HEK293T (cell line): ENCODE measurements at regions not wholly inside any gene's neighbourhood (a gene's known extent, or its start where the extent isn't known, plus 50 kb on each side); places are given as distances from the start of the nearest gene placed in this dataset.

Source experiments
- ARNT ChIP-seq: fragments of 450-650 bp; IDR thresholded peaks from 2 replicates; pipeline ENCODE4 v1.6.1; 2017; ENCODE audit warnings: mild to moderate bottlenecking
- BHLHE40 ChIP-seq: fragments of 450-650 bp; IDR thresholded peaks from 2 replicates; pipeline ENCODE4 v1.6.1; 2016; ENCODE audit warnings: mild to moderate bottlenecking, moderate library complexity, borderline replicate concordance
- ELF4 ChIP-seq: fragments of 450-650 bp; IDR thresholded peaks from 2 replicates; pipeline ENCODE4 v1.6.1; 2017; ENCODE audit warnings: antibody characterized with exemption
- HDGF ChIP-seq: fragments of 450-650 bp; IDR thresholded peaks from 2 replicates; pipeline ENCODE4 v1.6.1; 2017; ENCODE audit warnings: antibody characterized with exemption, borderline replicate concordance
- L3MBTL2 ChIP-seq: fragments of 450-650 bp; conservative IDR thresholded peaks from 2 replicates; pipeline ENCODE4 v1.6.1; 2016; ENCODE audit warnings: mild to moderate bottlenecking
- LEF1 ChIP-seq: fragments of 450-650 bp; IDR thresholded peaks from 2 replicates; pipeline ENCODE4 v1.6.1; 2017; ENCODE audit warnings: mild to moderate bottlenecking, borderline replicate concordance
- NFRKB ChIP-seq: fragments of 450-650 bp; IDR thresholded peaks from 2 replicates; pipeline ENCODE4 v1.6.1; 2016; ENCODE audit warnings: mild to moderate bottlenecking, moderate library complexity
- SP1 ChIP-seq: fragments of 450-650 bp; IDR thresholded peaks from 2 replicates; pipeline ENCODE4 v1.6.1; 2017
- TARDBP ChIP-seq: fragments of 450-650 bp; IDR thresholded peaks from 2 replicates; pipeline ENCODE4 v1.6.1; 2016
- ZNF384 ChIP-seq: fragments of 450-650 bp; IDR thresholded peaks from 2 replicates; pipeline ENCODE4 v1.6.1; 2016
- TF ChIP-seq, protein P1 (sequence below): fragments of 450-650 bp; IDR thresholded peaks from 2 replicates; pipeline ENCODE4 v1.6.1; 2016

DNA sequence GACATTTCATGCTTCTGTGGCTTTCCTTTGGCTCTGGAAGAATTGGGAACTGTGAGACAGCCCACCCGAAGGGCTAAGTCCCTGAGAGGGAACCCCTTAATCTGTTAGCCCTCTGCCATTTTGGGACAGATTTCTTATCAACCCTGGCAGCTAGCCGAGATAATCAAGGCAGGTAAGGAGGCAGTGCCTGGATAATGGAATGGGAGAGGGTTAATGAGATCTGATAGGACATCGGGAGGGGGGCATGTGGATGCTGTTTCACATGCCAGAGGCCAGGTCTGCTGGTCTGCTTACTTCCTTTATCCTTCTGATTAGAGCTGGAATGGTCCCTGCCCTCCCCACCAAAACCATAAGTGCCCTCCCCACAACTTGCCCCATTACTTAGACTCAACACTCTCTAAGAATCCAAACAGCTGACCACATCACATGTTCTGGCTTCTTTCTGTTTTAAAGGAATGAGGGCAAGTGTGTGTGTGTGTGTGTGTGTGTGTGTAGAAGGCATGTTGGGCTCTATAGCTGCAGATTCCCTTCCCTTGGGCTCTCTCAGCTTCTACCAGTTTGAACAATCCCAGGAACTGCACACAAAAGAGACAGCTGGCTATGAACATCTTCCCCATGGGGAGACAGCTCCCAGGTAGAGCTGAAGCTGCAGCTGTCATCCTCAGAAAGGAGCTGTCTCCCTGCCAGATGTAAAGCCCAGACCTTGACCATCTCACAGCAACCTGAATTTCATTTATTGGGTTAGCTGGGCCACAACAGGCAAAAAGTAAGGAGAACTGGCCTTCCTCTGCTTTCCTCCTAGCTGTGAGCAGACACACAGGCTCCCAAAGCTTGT, 221.3 kb downstream of the PIK3R1 start:
- TF ChIP-seq ARNT (no peak), ZNF384 (no peak), SP1 (no peak), BHLHE40 (no peak), HDGF (no peak), TARDBP (no peak), ELF4 (no peak), NFRKB (no peak), L3MBTL2 (no peak), LEF1 (no peak)
- TF ChIP-seq, protein P1, sequence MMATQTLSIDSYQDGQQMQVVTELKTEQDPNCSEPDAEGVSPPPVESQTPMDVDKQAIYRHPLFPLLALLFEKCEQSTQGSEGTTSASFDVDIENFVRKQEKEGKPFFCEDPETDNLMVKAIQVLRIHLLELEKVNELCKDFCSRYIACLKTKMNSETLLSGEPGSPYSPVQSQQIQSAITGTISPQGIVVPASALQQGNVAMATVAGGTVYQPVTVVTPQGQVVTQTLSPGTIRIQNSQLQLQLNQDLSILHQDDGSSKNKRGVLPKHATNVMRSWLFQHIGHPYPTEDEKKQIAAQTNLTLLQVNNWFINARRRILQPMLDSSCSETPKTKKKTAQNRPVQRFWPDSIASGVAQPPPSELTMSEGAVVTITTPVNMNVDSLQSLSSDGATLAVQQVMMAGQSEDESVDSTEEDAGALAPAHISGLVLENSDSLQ, result no peak
